ENCODE measurements at regions not wholly inside any gene's neighbourhood (a gene's known extent, or its start where the extent isn't known, plus 50 kb on each side); places are given as distances from the start of the nearest gene placed in this dataset.

DNA sequence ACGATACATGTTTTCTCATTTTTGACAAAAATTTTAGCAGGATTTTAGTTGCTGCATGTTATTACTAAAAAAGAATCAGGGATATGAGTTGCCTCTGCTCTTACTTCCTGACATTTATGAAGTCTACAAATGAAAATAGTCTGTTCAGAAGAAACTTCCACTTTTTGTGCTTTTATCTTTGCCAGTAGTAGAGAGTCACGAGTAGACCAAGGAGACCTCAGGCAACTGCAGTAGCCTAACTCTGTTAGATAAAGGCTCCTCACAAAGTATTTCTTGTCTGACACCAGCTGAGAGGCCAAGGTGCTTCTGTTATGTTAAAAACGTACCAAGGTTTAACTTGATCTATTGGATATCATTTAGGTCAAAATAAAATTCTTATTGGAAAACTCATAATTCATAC, 333.9 kb downstream of the NR2F1-AS1 start:
- TF ChIP-seq, protein P1, sequence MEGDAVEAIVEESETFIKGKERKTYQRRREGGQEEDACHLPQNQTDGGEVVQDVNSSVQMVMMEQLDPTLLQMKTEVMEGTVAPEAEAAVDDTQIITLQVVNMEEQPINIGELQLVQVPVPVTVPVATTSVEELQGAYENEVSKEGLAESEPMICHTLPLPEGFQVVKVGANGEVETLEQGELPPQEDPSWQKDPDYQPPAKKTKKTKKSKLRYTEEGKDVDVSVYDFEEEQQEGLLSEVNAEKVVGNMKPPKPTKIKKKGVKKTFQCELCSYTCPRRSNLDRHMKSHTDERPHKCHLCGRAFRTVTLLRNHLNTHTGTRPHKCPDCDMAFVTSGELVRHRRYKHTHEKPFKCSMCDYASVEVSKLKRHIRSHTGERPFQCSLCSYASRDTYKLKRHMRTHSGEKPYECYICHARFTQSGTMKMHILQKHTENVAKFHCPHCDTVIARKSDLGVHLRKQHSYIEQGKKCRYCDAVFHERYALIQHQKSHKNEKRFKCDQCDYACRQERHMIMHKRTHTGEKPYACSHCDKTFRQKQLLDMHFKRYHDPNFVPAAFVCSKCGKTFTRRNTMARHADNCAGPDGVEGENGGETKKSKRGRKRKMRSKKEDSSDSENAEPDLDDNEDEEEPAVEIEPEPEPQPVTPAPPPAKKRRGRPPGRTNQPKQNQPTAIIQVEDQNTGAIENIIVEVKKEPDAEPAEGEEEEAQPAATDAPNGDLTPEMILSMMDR (IDR thresholded peaks at IDR 0.05; ENCODE audit: low read length), result no peak
- TF ChIP-seq EZH2 (IDR thresholded peaks at IDR 0.05; ENCODE audit: borderline replicate concordance, low read length), result no peak

Data from OCI-LY1 (cell line).